ENCODE measurements at regions not wholly inside any gene's neighbourhood (a gene's known extent, or its start where the extent isn't known, plus 50 kb on each side); places are given as distances from the start of the nearest gene placed in this dataset.

GRCh38 chr17:69818467-69818866, 256.6 kb upstream of the KCNJ16 start:
- intact Hi-C loops (cut with DNase I; ENCODE audit: low total_unique reads), result no loop called here
- Histone ChIP-seq H3K4me1 (no peaks in the 10 kb centered on the region), H3K36me3 (no peaks in the 10 kb centered on the region), H3K27ac (no peak overlapping the region), H3K9me3 (no peaks in the 10 kb centered on the region), H3K4me3 (no peak overlapping the region), H3K27me3 (no peaks in the 10 kb centered on the region)
- no peak for DNase-seq (ENCODE audit: low spot score in 2 of 2)
- TF ChIP-seq CTCF (IDR thresholded peaks at IDR 0.05), result no peak
- TF ChIP-seq POLR2AphosphoS5 (IDR thresholded peaks at IDR 0.05), result no peak
- TF ChIP-seq POLR2A (IDR thresholded peaks at IDR 0.05), result no peak

- Histone ChIP-seq H3K27ac (no peak overlapping the region), H3K4me1 (no peaks in the 10 kb centered on the region), H3K27me3 (no peaks in the 10 kb centered on the region), H3K9me3 (no peaks in the 10 kb centered on the region), H3K36me3 (no peaks in the 10 kb centered on the region), H3K4me3 (no peak overlapping the region)
- DNase-seq (ENCODE audit: low spot score in 2 of 2), result no peak
- TF ChIP-seq POLR2A (IDR thresholded peaks at IDR 0.05) (no peak), CTCF (IDR thresholded peaks at IDR 0.05) (no peak), POLR2AphosphoS5 (IDR thresholded peaks at IDR 0.05) (no peak)
- intact Hi-C loops (cut with DNase I; ENCODE audit: low total_unique reads), result no loop called here
These were observed 255.5 kb upstream of the KCNJ16 start for GRCh38 chr17:69819316-69820087.

- intact Hi-C loops (cut with DNase I; ENCODE audit: low total_unique reads), result no loop called here
- Histone ChIP-seq H3K9me3 (no peaks in the 10 kb centered on the region), H3K4me3 (no peak overlapping the region), H3K4me1 (no peaks in the 10 kb centered on the region), H3K27ac (no peak overlapping the region), H3K27me3 (no peaks in the 10 kb centered on the region), H3K36me3 (no peaks in the 10 kb centered on the region)
- DNase-seq (ENCODE audit: low spot score in 2 of 2), result no peak
- TF ChIP-seq POLR2AphosphoS5 (IDR thresholded peaks at IDR 0.05) (no peak), POLR2A (IDR thresholded peaks at IDR 0.05) (no peak)
These were observed 254.1 kb upstream of the KCNJ16 start for GRCh38 chr17:69820876-69821473.

- Histone ChIP-seq H3K36me3 (no peaks in the 10 kb centered on the region), H3K4me1 (no peaks in the 10 kb centered on the region), H3K27ac (no peak overlapping the region), H3K9me3 (no peaks in the 10 kb centered on the region), H3K4me3 (no peak overlapping the region), H3K27me3 (no peaks in the 10 kb centered on the region)
- intact Hi-C loops (cut with DNase I; ENCODE audit: low total_unique reads), result no loop called here
- TF ChIP-seq POLR2AphosphoS5 (IDR thresholded peaks at IDR 0.05) (no peak), POLR2A (IDR thresholded peaks at IDR 0.05) (no peak), CTCF (IDR thresholded peaks at IDR 0.05) (no peak)
- DNase-seq (ENCODE audit: low spot score in 2 of 2), result no peak
These were observed 252.6 kb upstream of the KCNJ16 start for GRCh38 chr17:69822314-69822875.

- Histone ChIP-seq H3K4me1 (no peaks in the 10 kb centered on the region), H3K27me3 (no peaks in the 10 kb centered on the region), H3K9me3 (no peaks in the 10 kb centered on the region), H3K4me3 (no peak overlapping the region), H3K27ac (no peak overlapping the region), H3K36me3 (no peaks in the 10 kb centered on the region)
- no peak for TF ChIP-seq POLR2A (IDR thresholded peaks at IDR 0.05)
- no peak for TF ChIP-seq POLR2AphosphoS5 (IDR thresholded peaks at IDR 0.05)
- no peak for TF ChIP-seq CTCF (IDR thresholded peaks at IDR 0.05)
- intact Hi-C loops (cut with DNase I; ENCODE audit: low total_unique reads), result no loop called here
- DNase-seq (ENCODE audit: low spot score in 2 of 2), result no peak
These were observed 246.9 kb upstream of the KCNJ16 start for GRCh38 chr17:69828087-69828486.

All from breast epithelium (tissue), 4 donors.